OCI-LY1 (cell line): ENCODE measurements at regions not wholly inside any gene's neighbourhood (a gene's known extent, or its start where the extent isn't known, plus 50 kb on each side); places are given as distances from the start of the nearest gene placed in this dataset.

Experiments
- H2AFZ ChIP-seq: fragments of 200-600 bp; sonication (generic), shearing (Covaris generic); 2 replicates; pipeline ENCODE4 v1.6.0; 2014; ENCODE audit warnings: antibody characterized with exemption, mild to moderate bottlenecking, low read length
- H3F3A ChIP-seq: fragments of 200-600 bp; sonication (generic), shearing (Covaris generic); 2 replicates; pipeline ENCODE4 v1.6.0; 2014; ENCODE audit warnings: mild to moderate bottlenecking, antibody characterized with exemption, low read length, moderate library complexity; ENCODE audit not compliant: insufficient read depth
- H3K27ac ChIP-seq: fragments of 200-600 bp; sonication (generic); 2 replicates; pipeline ENCODE4 v1.5.1; 2014; ENCODE audit warnings: low read length, mixed run types, mild to moderate bottlenecking, low read depth; ENCODE audit not compliant: poor library complexity, severe bottlenecking
- H3K27me3 ChIP-seq: fragments of 200-600 bp; sonication (generic); 2 replicates; pipeline ENCODE4 v1.6.0; 2014; ENCODE audit warnings: antibody characterized with exemption, mild to moderate bottlenecking, low read length, moderate library complexity; ENCODE audit not compliant: insufficient read depth
- H3K36me3 ChIP-seq: fragments of 200-600 bp; sonication (generic); 2 replicates; pipeline ENCODE4 v1.6.1; 2014; ENCODE audit warnings: mild to moderate bottlenecking, antibody characterized with exemption, low read length, moderate library complexity, mixed read lengths; ENCODE audit not compliant: insufficient read depth
- H3K4me1 ChIP-seq: fragments of 200-600 bp; sonication (generic); 2 replicates; pipeline ENCODE4 v1.5.1; 2014; ENCODE audit warnings: mild to moderate bottlenecking, low read length, moderate library complexity; ENCODE audit not compliant: insufficient read depth, severe bottlenecking
- H3K4me2 ChIP-seq: fragments of 200-600 bp; sonication (generic), shearing (Covaris generic); 2 replicates; pipeline ENCODE4 v1.6.1; 2014; ENCODE audit warnings: low read length
- H3K4me3 ChIP-seq: fragments of 200-600 bp; sonication (generic); 2 replicates; pipeline ENCODE4 v1.5.1; 2014; ENCODE audit warnings: low read length, low read depth, mild to moderate bottlenecking, mixed read lengths; ENCODE audit not compliant: poor library complexity, severe bottlenecking
- H3K79me2 ChIP-seq: fragments of 200-600 bp; shearing (Covaris generic); 2 replicates; pipeline ENCODE4 v1.6.1; 2016; ENCODE audit warnings: mixed run types, low read length, mixed read lengths; ENCODE audit not compliant: insufficient read depth
- H3K9ac ChIP-seq: fragments of 200-600 bp; sonication (generic), shearing (Covaris generic); 2 replicates; pipeline ENCODE4 v1.6.1; 2014; ENCODE audit warnings: mild to moderate bottlenecking, low read length, mixed read lengths
- H3K9me2 ChIP-seq: fragments of 200-600 bp; sonication (generic), shearing (Covaris generic); 2 replicates; pipeline ENCODE4 v1.6.1; 2014; ENCODE audit warnings: low read depth, mild to moderate bottlenecking, low read length, mixed read lengths
- H3K9me3 ChIP-seq: fragments of 200-600 bp; shearing (Covaris generic); 2 replicates; pipeline ENCODE4 v1.6.1; 2014; ENCODE audit warnings: low read length, mixed read lengths
- H4K20me1 ChIP-seq: fragments of 200-600 bp; sonication (generic), shearing (Covaris generic); 2 replicates; pipeline ENCODE4 v1.6.0; 2016; ENCODE audit warnings: mild to moderate bottlenecking, low read length; ENCODE audit not compliant: insufficient read depth
- CTCF ChIP-seq: fragments of 200-600 bp; sonication (generic), shearing (Covaris generic); IDR thresholded peaks from 2 replicates; pipeline ENCODE4 v1.5.1; 2017; ENCODE audit warnings: mild to moderate bottlenecking, antibody characterized with exemption, low read length, moderate library complexity, mixed read lengths
- EZH2 ChIP-seq: fragments of 200-600 bp; sonication (generic), shearing (Covaris generic); IDR thresholded peaks from 2 replicates; pipeline ENCODE4 v1.8.0; 2017; ENCODE audit warnings: borderline replicate concordance, mixed run types, mild to moderate bottlenecking, antibody characterized with exemption, low read length, moderate library complexity, mixed read lengths

GRCh38 chr3:147989344-147989743 lies 580.2 kb downstream of the ZIC1 start:
- Histone ChIP-seq H3K79me2 (no peaks in the 10 kb centered on the region), H3K27me3 (no peaks in the 10 kb centered on the region), H3K4me2 (no peak overlapping the region), H3K9me3 (no peaks in the 10 kb centered on the region), H3K36me3 (no peaks in the 10 kb centered on the region), H3K9me2 (no peaks in the 10 kb centered on the region), H3F3A (no peaks in the 10 kb centered on the region; the same call in 1 of the 2 replicates), H4K20me1 (no peaks in the 10 kb centered on the region), H3K27ac (no peak overlapping the region), H3K4me3 (no peak overlapping the region), H3K4me1 (no peaks in the 10 kb centered on the region), H2AFZ (no peak overlapping the region), H3K9ac (no peak overlapping the region)
- TF ChIP-seq EZH2 (no peak), CTCF (no peak)

- Histone ChIP-seq H3K79me2 (no peaks in the 10 kb centered on the region), H3K27me3 (no peaks in the 10 kb centered on the region), H2AFZ (no peak overlapping the region), H3K36me3 (no peaks in the 10 kb centered on the region), H3K4me3 (no peak overlapping the region), H3K4me1 (no peaks in the 10 kb centered on the region), H3F3A (no peaks in the 10 kb centered on the region), H3K4me2 (no peak overlapping the region), H3K27ac (no peak overlapping the region), H3K9me3 (no peaks in the 10 kb centered on the region), H3K9ac (no peak overlapping the region), H3K9me2 (no peaks in the 10 kb centered on the region), H4K20me1 (no peaks in the 10 kb centered on the region)
- TF ChIP-seq CTCF = no peak
- TF ChIP-seq EZH2 = no peak
These were observed 593.6 kb downstream of the ZIC1 start for GRCh38 chr3:148002705-148003205.

- Histone ChIP-seq H3K4me1 (no peaks in the 10 kb centered on the region), H2AFZ (no peak overlapping the region), H3K27me3 (no peaks in the 10 kb centered on the region), H3K9me3 (no peaks in the 10 kb centered on the region), H3K79me2 (no peaks in the 10 kb centered on the region), H3K36me3 (no peaks in the 10 kb centered on the region), H3K9me2 (no peaks in the 10 kb centered on the region), H3F3A (no peaks in the 10 kb centered on the region), H3K9ac (no peak overlapping the region), H3K27ac (no peak overlapping the region), H3K4me2 (no peak overlapping the region), H4K20me1 (no peaks in the 10 kb centered on the region), H3K4me3 (no peak overlapping the region)
- TF ChIP-seq EZH2 (no peak), CTCF (no peak)
These were observed 595.2 kb downstream of the ZIC1 start for GRCh38 chr3:148004331-148004730.
